Myocyte (in vitro differentiated cells): ENCODE measurements at regions not wholly inside any gene's neighbourhood (a gene's known extent, or its start where the extent isn't known, plus 50 kb on each side); places are given as distances from the start of the nearest gene placed in this dataset.

ENCODE experiments used
- DNase-seq: peaks from one replicate; pipeline ENCODE4 v3.0.0-alpha.2; 2012; ENCODE audit warnings: low read depth

- DNase-seq: no peak
Observed at GRCh38 chr9:95678759-95679158, 162.0 kb upstream of the PTCH1 start.

GRCh38 chr9:95670122-95670521 lies 153.4 kb upstream of the PTCH1 start:
- DNase-seq: no peak

DNA sequence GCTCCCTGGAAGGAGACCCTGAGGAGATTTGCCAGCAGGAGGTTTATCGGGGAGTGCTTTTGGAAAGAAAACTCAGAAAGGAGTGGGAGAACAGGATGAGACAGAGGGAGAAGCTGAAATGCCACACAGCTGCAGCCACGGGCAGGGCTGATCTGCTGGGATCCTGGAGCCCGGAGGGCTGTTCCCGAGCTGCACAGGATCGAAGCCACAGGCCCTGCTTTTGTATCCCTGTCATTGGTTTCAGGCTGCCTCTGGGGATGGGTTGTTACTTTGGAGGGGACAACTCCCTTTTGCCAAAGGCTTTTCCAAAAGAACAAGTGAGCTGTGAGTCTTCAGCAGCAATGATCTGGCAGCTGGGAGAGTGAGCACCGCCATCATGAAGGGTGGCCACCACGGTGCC lies 152.5 kb upstream of the PTCH1 start:
- no peak for DNase-seq

- no peak for DNase-seq
Observed at GRCh38 chr9:95667789-95668188, 151.0 kb upstream of the PTCH1 start.

DNA sequence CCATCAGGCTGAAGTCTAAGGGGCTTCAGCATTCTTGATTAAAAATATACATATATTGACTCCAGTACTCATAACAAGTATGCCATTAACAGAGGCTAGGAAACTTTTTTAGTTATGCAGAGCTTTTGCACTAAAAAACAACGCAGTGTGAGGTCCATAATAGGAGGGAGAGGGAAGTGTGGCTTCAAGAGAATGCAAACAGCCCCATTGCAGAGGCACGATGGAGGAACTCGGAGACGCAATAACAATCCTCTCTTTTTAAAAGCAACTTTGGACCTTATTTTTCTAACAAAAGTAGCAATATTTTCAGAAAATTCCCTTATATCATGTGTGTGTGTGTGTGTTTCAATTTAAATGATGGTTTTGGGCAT lies 150.0 kb upstream of the PTCH1 start:
- DNase-seq: no peak

- DNase-seq: no peak
Observed at GRCh38 chr9:95666096-95666784, 149.5 kb upstream of the PTCH1 start.

- no peak for DNase-seq
Observed at GRCh38 chr9:95653246-95653645, 136.5 kb upstream of the PTCH1 start.

DNA sequence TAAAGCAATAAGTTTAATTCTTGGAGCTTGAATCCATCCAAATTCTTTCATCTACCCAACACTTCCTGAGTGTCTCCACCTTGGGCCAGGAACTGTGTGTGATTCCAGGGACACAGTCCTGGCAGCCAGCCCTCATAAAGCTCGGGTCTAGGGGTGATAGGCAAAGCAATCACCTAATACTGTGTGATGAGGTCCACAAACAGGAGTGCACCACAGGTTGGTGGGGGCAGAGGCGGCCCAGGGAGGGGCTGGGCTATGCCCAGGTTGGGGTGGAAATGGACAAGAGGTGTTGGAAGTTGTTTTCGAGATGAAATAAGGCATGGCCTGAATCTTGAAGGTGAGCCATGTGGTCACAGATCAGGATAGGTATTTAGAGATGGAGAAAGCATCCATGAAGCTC lies 133.9 kb upstream of the PTCH1 start:
- no peak for DNase-seq

- DNase-seq: peak; percentile 9
Observed at GRCh38 chr9:95649801-95650213, 133.0 kb upstream of the PTCH1 start.

- no peak for DNase-seq
Observed at GRCh38 chr9:95648225-95648624, 131.5 kb upstream of the PTCH1 start.

DNA sequence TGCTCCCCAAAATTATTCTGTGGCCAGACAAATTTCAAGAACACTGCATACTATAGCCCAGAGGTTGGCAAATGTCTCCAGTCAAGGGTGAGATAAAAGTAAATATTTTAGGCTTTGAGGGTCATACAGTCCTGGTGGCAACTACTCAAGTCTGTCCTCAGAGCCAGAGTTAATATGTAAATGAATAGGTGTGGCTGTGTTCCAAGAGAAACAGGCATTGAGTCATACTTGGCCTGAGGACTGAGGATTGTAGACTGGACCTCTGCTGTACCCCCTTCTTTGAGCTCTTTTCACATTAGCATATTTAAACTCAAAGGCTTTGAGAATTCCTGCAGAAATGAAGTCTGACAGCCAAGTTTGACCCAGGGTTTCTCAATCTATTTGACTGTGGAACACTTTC lies 129.2 kb upstream of the PTCH1 start:
- DNase-seq: no peak

- DNase-seq: no peak
Observed at GRCh38 chr9:95645579-95645978, 128.8 kb upstream of the PTCH1 start.

DNA sequence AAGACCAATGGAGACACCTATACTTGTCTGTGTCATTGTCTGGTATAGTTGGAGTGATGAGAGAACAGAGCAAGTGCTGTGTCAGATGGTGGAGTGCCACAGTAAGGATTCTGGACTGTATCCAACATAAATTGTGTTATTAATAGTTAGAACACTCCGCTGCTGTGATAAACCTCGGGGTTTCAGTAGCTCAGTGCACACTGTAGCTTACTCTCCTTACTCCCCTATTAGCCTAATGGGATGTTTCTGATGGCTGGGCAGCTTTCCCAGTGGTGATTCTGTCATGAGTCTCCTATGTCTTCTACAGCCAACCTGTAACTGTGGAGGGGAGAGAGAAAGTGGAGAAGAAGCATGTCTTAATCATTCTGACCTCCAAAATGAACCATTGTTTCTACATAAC lies 127.6 kb upstream of the PTCH1 start:
- DNase-seq: no peak

- no peak for DNase-seq
Observed at GRCh38 chr9:95643619-95644018, 126.8 kb upstream of the PTCH1 start.

DNA sequence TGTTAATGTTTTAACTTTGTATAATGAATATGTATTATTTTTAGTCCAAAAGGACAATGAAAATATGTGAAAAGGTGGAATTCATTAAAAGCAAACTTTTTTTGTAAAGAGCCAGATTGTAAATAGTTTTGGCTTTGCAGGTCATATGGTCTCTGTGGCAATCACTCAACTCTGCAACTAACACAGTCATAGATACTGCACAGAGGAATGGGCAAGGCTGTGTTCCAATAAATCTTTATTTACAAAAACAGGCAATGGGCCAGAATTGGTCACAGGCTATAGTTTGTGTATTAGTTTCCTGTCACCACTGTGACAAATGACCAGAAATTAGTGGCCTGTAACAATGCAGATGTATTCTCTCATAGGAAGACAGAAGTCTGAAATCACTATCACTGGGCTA lies 125.4 kb upstream of the PTCH1 start:
- DNase-seq: no peak

GRCh38 chr9:95641586-95641985 lies 124.8 kb upstream of the PTCH1 start:
- DNase-seq: peak; percentile 24

GRCh38 chr9:95640336-95640735 lies 123.6 kb upstream of the PTCH1 start:
- DNase-seq: no peak

DNA sequence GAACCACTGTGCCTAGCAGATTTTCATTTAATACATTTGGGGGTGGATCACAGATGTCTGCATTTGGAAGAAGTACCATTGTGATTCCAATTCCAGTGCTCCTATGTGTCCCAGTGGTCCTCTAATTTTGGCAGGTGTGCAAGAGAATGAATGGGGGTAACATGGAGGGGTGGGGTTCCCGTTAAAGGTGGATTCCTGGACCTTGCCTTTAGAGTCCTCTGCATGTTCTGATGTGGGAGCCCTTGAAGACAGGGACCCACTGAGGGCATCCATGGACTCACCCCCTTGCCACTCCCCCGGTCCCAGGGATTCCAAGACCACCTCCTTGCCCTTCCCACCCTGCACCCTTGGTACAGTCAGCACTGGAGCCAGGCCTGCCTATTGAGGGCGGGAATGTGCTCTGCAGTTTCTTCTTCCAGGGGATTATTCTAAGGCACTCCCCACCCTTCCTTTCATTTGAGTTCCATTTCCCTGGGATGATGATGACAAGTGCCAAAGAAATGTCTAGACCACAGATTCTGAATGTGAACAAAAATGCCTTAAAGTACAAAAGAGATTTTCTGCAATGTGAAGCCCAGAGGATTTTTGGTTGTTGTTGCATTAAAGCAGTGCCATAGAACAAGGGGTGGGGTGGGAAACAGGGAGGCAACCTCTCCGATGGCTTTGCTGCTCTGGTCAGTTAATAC lies 119.4 kb upstream of the PTCH1 start:
- DNase-seq: no peak

DNA sequence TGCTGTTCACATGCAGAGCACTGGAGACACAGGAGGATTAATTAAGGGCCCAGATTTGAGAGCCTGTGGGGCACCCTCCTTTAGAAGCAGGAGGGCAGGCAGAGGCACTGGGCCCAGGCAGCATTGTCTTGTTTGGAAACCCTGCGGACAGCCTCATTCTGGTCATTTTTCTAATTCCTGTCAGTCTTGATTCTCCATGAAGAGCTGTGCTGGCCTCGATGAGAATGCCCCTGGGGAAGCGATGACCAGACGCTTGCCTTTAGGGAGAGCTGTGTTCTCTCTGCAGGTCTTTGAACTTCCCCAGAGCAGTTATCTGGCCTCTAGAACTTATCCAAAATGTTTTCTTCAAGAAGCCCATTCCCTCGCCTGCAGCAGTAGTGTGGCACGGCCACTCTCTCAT lies 117.8 kb upstream of the PTCH1 start:
- no peak for DNase-seq

GRCh38 chr9:95634114-95634513 lies 117.3 kb upstream of the PTCH1 start:
- DNase-seq: no peak

GRCh38 chr9:95629585-95629984 lies 112.8 kb upstream of the PTCH1 start:
- no peak for DNase-seq

GRCh38 chr9:95627802-95628201 lies 111.0 kb upstream of the PTCH1 start:
- DNase-seq: no peak

DNA sequence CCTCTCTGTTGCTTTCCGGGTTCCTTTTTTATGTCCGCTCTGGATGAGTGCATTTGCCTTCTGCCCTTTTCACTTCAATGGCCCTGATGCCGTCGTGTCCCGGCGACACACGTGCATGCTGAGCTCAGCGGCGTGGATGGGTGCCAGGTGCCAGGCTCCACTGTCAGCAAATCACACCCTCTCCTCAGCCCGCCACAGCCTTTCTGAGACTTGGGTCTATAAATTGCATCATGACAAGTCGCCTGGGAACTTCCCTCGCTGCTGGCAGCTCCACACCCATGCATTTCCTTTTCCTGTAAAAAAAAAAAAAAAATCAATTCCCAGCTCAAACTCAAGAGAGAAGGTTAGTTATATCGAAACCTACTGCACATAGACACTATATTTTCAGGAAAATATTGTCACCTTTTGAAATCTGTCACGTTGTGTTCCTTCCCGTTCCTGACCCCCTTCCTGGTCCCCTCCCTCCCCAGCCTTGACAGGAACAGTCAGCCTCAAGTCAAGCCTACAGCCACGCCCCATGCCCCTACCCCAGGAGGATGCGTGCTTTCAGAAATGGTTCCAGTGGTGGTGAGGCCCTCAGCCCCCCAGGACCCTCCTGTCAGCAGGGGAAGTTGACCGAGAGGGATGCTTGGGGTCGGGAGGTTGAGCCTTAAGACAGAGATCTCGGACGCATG lies 110.3 kb upstream of the PTCH1 start:
- DNase-seq: peak; percentile 18
